ENCODE measurements at regions not wholly inside any gene's neighbourhood (a gene's known extent, or its start where the extent isn't known, plus 50 kb on each side); places are given as distances from the start of the nearest gene placed in this dataset.

GRCh38 chr3:178174201-178174915 lies 361.9 kb upstream of the KCNMB2 start:
- TF ChIP-seq, protein P1, sequence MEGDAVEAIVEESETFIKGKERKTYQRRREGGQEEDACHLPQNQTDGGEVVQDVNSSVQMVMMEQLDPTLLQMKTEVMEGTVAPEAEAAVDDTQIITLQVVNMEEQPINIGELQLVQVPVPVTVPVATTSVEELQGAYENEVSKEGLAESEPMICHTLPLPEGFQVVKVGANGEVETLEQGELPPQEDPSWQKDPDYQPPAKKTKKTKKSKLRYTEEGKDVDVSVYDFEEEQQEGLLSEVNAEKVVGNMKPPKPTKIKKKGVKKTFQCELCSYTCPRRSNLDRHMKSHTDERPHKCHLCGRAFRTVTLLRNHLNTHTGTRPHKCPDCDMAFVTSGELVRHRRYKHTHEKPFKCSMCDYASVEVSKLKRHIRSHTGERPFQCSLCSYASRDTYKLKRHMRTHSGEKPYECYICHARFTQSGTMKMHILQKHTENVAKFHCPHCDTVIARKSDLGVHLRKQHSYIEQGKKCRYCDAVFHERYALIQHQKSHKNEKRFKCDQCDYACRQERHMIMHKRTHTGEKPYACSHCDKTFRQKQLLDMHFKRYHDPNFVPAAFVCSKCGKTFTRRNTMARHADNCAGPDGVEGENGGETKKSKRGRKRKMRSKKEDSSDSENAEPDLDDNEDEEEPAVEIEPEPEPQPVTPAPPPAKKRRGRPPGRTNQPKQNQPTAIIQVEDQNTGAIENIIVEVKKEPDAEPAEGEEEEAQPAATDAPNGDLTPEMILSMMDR (IDR thresholded peaks at IDR 0.05) = no peak
- no peak for TF ChIP-seq POLR2A (IDR thresholded peaks at IDR 0.05)

Data from thyroid gland (tissue), 4 donors.